Retina (tissue), 1 donor: ENCODE measurements at regions not wholly inside any gene's neighbourhood (a gene's known extent, or its start where the extent isn't known, plus 50 kb on each side); places are given as distances from the start of the nearest gene placed in this dataset.
"Not testable (repeated sequence)": the region's sequence is repeated elsewhere in the genome, so short reads cannot be mapped to it uniquely, and the experiment has no call there.

Experiments used
- DNase-seq: peaks from one replicate; pipeline ENCODE4 v3.0.0-alpha.2; 2016

DNA sequence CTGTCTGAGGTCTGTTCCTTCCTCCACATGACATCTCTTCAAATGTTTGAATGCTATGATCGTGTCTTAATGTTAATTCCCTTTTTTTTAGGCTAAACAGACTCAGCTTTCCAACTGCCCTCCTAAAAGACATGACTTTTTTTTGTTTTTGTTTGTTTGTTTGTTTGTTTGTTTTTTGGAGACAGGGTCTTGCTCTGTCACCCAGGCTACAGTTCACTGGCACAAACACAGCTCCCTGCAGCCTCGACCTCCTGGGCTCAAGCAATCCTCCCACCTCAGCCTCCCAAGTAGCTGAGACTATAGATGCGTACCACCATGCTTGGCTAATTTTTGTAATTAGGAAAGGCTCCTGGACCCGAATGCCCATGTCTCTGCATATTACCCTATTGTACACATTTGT lies 176.5 kb downstream of the ABCA8 start:
- no peak for DNase-seq

DNA sequence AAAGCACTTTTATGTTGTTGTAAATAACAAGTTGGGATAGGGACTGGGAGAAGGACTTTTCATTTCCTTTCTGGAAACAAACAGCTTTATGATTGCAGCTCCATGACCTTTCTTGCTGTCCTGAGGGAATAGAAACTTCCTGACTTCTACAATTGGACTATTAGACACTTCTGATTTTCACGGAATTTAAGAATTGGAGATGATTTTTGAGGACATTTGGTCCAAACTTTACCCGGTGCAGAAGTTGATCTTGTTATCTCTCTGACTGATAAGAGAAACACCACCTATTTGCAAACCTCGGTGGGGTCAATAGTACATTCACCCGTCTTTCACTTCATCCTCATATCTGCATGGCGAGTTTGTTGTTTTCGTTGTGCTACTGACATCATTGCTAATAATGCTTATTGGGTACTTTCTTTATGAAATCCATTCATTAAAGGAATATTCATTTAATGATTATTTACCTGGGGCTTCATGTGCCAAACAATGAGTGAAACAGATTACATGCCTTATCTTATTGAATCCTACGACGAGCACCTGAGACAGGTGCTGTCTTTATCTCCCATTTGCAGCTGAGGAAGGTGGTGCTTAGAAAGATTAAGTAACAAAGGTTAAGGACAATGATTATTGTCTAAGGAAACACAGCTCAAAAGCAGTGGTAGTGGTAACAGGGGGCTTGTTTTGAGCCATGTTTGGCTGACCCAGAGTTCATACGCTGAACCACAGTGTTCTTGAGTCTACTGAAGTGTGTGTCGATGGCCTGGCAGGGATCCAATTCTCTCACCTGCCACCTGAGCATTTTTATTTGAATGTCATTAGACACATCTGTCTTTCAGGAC lies 176.9 kb upstream of the FAM20A start:
- DNase-seq = no peak

DNA sequence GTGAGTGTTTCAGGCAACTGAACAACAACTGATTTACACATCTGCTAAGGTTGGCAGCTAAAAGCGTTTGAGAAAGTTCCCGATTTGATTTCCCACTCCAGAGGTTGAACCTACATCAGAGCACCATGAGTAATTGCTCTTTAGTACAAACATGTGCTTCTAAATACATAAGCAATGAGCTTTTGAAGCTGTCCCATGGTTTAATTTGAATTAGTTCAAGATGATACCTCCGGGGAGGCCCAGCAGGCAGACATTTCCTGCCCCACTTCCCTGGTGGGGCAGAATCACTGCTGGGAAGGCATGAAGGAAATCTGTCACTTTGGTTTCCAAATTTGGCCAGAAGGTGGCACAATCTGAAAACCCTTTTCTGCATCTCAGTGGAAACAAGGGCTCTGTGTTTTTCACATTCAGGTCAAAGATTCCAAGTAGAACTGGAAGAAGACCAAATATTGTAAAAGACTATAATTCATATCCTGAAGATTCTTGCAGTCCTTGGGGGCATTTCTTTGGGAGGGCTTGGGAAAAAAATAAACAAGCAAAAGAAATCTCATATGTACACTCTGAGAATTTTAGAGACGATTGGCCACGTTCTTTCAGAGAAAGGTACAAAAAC lies 176.2 kb upstream of the FAM20A start:
- DNase-seq = peak; percentile 72

DNA sequence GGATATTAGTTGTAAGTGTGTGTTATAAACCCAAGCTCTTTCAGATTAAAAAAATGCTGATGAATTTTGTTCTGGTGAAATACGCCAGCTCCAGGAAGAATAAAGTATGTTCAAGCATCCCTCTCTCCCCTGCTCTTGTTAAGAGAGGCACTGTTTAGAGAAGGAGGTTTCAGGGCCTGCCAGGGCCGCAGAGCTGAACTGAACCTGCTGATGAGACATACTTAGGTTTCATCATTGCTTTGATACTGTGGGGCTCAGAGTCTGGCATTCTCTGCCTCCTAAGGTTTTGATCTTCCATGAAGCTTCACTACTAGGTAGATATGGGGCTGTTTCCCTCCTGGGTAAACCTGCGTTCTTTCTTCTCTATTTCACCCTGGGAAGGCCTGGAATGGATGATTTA lies 175.3 kb upstream of the FAM20A start:
- DNase-seq = no peak

DNA sequence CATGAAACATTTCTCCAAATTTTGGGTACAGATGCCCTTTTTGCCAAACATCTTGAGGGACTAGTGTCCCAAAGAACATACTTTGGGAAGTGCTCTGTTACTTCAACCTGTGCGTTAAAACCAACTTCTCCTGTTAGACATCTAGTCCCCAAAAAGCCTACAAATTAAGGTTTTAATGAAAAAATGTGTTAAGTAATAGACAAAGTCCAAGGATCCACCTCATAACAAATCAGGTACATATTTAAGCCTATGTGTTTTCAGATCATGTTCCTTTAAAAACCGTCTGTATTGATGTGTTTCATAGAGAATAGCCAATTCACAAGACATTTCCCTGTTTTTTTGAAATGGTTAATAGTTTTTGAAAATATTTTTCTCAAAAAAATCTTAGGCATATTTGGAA lies 174.8 kb upstream of the FAM20A start:
- no peak for DNase-seq

DNA sequence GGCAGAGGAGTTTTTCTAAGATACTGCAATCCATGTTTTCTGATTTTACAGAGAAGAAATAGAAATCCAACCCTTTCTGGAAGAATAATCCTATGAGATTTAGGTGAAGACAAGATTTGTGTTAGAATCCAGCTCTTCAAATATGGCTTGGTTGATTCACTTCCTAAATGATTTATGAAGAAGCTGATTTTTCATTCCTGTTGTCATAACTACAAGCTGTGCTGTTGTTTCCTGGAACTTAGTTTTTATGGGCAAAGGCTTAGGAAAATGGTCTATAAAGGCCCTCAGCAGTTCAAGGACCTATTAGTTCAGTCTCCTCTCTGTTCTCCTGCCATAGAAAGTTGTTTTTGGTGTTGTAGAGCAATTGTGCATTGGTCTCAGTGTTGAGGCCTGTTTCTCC lies 174.2 kb upstream of the FAM20A start:
- no peak for DNase-seq

DNA sequence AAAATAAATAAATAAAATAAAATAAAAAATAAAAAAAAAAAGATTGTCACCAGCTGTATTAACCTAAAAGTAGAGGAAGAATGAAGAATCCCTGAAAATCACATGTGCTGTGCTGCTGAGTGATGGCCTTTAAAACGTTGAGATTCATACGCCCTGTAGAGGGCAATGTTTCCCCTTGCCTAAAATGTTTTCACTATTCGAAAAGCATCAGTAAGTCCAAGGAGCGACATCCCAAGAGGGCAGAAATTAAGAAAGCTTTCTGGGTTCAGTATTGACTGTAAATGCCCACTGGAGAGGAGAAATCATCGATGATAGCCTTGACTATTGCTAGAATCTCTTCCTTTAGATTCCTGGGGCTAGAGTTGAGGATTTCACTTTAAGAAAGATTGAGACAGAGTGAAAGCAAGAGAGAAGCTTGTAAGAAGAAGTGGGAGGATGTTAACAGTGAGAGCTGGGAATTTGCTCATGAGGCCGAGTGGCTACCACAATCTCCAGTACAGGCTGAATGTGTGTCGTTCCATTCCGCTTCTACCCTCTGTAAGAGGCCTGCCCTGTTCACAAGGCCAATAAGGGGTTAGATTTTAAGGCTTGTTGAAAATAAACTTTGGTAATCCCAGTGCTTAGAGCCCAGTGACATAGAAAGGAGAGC lies 170.8 kb upstream of the FAM20A start:
- peak; percentile 50 for DNase-seq

DNA sequence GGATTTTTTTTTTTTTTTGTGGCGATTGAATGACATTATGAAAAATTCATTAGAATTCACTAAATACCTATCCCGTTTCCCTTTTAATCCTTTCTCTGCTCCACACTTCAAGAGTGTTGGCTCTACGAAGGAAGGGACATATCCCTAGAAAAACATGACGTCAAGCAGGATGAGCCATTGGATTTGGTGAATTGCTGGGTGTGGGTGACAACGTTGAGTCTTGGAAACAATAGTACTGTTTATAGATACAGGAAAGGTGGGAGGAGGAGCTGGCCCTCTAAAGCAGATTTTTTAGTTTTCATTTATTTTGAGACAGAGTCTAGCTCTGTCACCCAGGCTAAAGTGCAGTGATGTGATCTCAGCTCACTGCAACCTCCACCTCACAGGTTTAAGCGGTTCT lies 167.6 kb upstream of the FAM20A start:
- no peak for DNase-seq

DNA sequence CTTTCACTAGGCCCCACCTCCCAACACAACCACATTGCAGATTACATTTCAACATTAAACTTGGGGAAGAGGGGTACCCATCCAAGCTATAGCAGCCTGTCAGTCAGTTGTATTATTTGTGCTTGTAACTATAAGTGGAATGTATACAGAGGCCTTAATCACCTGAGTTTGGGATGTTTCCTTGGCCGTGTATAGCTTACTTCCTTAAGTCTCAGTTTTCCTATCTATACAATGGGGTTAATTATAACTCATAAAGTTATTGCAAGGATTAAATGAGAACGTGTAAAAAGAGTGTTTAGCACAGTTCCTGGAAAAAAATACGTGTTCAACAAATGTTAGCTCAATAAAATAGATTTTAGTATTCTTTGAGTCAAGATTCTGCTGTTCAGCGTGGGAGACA lies 165.5 kb upstream of the FAM20A start:
- no peak for DNase-seq

DNA sequence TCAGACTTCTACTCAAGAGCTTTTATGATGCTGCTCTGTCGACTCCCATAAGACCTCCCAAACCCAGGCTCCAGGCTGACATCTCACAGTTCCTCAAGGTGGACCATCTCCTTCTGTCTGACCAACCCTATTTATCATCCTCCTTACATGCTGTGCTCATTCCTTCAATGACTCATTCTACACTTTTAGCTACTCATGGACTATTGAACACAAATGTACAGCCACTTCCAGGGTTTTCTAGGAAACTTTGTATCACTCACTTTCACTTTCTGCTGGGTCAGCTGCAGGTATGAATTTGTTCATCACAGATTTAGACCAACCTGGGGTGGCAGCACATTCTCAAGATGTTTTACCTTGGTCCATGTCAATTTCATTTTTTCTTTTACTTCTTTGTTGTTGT lies 162.4 kb upstream of the FAM20A start:
- no peak for DNase-seq

DNA sequence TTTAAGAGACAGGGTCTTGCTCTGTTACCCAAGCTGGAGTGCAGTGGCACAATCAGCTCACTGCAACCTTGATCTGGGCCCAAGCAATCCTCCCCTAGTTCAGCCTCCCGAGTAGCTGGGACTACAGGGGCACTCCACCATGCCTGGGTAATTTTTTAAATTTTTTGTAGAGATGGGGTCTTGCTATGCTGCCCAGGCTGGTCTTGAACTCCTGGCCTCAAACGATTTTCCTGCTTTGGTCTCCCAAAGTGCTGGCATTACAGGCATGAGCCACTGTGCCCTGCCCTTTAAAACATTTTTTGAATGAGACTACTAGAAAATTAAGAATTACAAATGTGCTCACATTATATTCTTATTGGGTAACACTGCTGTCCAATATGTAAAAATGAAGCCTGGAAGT lies 161.7 kb upstream of the FAM20A start:
- no peak for DNase-seq

DNA sequence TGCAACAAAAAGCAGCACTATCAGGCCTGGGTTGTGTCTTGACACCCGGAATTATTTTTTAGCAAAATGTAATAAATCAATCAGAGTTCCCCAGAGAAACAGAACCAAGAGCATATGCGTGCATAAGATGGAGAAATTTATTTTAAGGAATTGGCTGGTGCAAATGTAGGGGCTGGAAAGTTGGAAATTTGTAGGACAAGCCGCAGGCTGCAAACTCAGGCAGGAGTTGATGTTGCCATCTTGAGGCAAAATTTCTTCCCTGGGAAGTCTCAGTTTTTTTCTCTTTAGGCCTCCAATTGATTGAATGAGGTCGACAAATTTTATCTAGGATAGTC lies 158.9 kb upstream of the FAM20A start:
- DNase-seq = no peak

DNA sequence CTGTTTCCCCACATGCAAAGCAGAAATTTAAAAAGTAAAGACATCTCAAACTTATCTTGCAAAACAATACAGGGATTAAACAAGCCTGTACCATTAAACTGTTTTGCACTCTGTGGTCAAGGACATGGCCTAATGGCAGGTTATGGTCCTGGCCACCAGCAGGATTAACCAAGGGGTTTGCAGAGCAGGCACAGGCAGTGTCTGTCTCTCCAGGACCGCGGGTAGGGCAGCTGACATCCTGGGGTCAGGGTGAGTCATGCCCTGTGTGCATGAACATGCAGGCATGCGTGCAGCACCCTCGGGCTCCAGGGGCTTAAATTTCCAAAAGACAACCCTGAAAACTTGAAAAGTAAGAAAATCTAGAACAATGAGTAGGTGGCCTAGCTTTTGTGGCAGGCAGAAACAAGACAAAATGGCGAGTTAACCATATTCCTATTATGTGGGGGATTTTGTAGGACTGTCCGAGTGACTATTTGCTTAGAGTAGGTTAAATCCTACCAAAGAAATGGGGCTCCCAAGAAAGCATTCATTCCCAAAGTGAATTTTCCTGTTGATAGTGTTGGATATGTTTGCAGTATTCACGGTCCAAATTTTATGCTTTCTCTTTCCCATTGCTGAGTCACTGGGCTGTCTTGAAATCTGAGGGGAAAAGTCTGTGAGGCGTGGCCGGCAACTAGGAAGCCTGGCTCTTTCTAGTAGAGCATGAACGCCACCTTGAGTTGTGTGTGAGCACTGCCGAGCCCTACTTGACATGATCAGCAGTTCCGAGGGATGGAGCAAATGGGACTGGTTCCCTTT lies 158.4 kb upstream of the FAM20A start:
- peak; percentile 85 for DNase-seq

DNA sequence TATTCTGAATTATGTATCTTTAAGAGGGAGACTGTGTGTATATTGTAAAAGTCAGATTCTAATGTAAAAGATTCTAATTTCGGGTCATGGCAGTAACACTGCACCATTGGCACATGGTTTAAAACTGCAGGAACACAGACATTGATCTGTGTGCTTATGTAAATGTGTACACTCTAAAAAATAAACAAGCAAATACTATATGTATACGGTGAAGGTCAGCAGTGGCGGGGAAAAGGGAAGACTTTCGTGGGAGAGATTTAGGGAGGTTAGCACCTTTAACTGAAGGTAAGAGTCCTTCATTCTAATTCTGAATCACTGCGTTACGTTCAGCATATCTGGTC lies 157.8 kb upstream of the FAM20A start:
- no peak for DNase-seq

DNA sequence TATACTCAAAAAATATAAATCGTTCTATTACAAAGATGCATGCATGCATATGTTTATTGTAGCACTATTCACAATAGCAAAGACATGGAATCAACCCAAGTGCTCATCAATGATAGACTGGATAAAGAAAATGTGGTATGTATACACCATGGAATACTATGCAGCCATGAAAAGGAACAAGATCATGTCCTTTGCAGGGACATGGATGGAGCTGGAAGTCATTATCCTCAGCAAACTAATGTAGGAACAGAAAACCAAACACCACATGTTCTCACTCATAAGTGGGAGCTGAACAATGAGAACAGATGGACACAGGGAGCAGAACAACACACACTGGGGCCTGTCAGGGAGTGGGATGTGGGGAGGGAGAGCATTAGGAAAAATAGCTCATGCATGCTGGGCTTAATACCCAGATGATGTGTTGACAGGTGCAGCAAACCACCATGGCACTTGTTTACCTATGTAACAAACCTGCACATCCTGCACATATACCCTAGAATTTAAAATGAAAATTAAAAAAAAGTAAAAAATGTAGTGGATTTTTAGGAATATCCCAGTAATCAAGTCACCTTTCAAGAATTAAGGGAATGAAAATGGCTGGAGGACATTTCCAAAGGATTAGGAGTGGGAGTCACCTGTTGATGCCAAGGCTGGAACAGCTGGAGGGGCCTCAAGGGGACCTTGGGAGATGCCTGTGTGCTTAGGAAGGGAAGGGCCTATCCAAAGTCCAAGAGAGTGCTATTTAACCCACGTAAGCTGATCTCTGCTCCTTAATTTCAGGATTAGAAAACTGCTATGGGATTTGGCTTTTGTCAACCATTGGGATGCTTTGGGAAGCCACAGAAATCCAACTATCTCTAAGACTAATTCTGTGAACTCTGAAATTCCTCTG lies 156.9 kb upstream of the FAM20A start:
- not testable (repeated sequence) for DNase-seq

DNA sequence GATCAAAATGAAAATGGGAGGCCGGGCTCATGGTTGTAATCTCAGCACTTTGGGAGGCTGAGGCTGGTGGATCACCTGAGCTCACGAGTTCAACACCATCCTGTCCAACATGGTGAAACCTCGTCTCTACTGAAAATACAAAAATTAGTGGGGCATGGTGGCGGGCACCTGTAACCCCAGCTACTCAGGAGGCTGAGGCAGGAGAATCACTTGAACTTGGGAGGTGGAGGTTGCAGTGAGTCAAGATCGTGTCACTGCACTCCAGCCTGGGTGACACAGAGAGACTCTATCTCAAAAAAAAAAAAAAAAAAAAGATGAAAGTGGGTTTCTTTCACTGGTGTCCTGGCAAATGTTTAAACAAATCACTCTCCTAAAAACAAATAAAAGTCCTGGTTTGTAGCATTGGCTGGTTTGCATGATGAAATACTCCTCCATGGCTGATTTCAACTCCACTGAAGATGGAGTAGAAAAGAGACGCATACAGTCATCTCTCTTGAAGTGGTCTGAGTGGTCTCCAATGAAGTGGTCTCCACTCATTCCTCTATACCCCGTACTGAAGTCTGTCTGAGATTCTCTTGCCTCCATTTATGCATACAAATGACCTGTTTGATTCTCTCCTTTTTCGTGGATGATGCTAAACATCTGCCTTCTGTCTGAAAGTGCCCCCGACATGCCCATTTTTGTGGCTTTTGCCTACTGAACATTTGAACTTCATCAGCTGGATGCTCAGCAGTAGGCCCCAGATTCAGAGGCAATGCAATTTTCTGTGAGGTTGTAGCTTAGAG lies 153.0 kb upstream of the FAM20A start:
- no peak for DNase-seq

DNA sequence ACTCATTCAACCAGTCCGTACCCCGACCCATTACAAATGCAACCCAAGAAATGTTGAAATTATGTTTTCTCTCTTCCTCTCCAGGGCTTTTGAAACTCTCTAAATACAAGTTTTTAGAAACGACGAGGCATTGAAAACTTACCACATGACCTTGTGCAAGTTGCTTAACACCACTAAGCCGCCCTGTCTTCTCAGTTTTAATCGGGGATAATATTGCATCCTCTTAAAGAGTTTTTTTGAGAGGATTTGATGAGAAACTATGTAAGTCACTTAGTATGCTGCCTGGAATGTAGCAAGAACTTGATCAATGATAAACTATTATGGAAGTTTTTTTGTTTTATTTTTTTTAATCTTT lies 149.0 kb upstream of the FAM20A start:
- no peak for DNase-seq

DNA sequence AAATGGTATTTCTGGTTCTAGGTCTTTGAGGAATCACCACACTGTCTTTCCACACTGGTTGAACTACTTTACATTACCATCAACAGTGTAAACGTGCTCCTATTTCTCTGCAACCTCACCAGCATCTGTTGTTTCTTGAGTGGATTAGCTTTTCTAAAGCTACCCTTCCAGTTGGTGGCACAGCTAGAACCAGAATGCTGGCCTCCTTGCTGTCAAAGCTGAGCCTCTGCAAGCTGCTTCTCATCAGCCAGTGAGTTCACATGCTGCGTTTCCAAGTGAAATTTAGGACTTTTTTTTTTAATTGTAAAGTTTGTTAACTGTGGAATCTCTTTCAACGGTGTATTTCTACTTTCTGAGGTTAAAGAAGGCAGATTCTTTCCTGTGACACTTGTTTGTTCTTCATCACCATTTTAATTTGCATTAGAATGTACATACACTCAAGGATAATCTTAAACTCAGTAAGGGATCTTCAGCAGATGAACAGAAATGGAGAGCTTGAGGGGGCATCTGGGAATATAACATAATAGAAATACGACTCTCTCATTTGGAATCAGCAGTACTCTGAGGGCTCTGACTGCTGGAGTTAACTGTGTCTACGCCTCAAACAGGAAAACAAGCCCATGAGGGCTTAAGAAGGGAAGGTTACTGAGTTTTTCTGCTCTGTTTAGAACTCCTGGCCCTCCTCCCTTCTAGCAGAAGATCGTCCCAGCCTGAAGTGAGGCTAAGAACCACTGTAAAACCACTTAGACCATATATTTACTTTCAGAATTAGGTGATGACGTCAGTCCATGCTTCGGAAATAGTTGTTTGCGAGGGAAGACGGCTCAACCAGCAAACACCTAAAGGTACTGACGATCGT lies 148.4 kb upstream of the FAM20A start:
- no peak for DNase-seq

DNA sequence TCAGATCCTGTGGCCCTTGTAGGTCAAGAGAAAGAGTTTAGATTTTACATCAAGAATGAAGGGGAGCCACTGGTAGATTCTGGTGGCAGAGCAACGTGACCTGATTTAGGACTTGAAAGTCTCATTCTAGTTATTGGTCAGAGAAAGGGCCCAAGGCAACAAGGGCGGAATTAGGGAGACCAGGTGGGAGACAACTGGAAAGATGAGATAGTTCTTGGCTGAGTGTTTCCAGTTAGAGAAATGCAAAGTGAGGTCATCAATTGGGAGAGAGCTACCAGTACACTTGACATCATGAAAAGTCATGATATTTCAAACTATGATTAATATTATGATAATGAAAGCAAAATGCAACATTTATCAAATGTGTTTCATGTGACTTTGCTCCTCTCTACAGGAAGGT lies 147.2 kb upstream of the FAM20A start:
- DNase-seq = no peak

DNA sequence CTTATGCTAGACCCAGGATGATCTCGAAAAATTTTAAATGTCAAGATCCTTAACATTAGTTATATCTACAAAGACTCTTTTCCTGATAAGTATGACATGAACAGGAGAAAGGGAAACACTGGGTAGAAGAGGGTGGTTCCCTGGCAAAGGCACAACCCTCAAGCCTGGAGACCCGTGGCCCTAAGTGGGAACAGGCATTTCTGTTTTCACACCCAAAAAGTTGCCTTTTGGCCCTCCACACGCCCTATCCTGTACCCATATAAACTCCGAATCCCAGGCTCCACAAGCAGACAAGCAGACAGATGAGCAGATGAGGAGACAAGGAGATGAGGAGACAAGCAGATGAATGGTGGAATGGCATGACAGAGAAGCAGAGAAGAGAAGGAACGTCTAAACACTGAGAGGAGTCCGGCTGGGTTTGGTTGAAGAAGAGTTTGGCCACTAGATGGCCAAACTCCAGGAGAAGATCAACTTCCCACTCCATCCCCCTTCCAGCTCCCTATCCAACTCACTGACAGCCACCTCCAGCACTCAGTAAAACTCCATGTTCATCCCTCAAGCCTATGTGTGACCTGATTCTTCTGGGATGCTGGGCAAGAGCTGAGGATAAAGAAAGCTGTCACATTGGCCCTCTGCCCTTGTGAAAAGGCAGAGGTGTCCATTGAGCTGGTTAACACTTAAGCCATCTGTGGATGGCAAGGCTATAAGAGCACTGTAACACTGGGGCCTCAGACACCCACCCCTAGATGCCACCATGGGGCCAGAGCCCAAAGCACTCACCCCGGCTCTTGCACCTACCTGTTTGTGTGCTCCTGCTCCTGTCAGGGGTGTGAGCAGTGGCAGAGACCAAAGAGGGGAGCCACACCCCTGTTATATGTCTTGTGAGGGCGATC lies 139.6 kb upstream of the FAM20A start:
- DNase-seq = no peak
